ENCODE measurements at regions not wholly inside any gene's neighbourhood (a gene's known extent, or its start where the extent isn't known, plus 50 kb on each side); places are given as distances from the start of the nearest gene placed in this dataset.

DNA sequence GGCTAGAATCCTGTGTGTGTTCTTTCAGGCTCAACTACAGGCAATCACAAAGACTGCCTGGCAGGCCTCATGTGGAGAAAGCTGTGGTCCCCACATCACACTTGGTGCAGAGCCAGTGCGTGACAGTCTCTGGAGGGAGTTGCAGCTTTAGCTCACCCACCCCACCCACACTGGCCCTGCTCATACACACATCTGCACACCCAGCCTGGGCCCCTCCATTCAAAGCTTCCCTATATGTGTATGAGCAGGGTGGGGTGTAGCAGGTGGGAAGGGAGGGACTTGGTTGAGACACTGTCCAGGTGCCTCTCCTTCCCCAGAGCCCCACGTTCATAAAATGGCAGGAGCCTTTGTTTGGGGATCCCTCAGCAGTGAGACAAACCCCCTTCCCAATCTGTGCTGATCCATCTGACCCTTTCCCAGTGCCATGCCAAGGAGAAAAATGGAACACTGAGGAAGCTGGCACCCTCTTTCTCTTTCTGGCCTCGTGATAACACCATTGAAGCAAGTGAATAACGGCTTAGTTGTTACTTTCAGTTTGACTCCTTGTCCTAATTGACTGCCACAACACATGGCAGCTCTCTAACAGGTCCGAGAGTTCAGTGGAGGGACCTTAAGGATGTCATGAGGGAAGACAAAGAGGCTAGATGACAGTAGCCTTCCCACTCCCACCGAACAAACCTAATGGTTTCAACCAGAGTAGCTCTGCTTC lies 53.8 kb upstream of the NRSN1 start (continued):
- no peak for TF ChIP-seq EZH2phosphoT487 (IDR thresholded peaks at IDR 0.05; ENCODE audit: borderline replicate concordance)
- no peak for TF ChIP-seq EZH2 (IDR thresholded peaks at IDR 0.05)

- no peaks in the 10 kb centered on the region for H3K27me3 ChIP-seq (ENCODE audit: insufficient read depth, low read length)
- H3K36me3 ChIP-seq (ENCODE audit: control insufficient read depth in 1 of 2, insufficient read depth in 2 of 2, low read length in 2 of 2), result no peaks in the 10 kb centered on the region
- ATAC-seq (no peak), DNase-seq (ENCODE audit: low read depth, low spot score) (no peak)
- H3K9me2 ChIP-seq (ENCODE audit: insufficient read depth), result no peaks in the 10 kb centered on the region
- ChIA-PET RAD21 (ENCODE audit: low non-redundant PET in 1 of 2, low total read pairs in 2 of 2, uncharacterized antibody in 2 of 2, unreplicated experiment in 2 of 2) (no interaction called here), POLR2A (no interaction called here), CTCF (no interaction called here)
- no peak overlapping the region for H3K4me3 ChIP-seq (replicated peaks in 1 of 2; ENCODE audit: low read depth in 1 of 2, low read length in 2 of 2)
- no peaks in the 10 kb centered on the region for H3K9me3 ChIP-seq (ENCODE audit: control insufficient read depth in 1 of 2, insufficient read depth in 1 of 2, low read depth in 1 of 2, low read length in 2 of 2)
- TF ChIP-seq POLR2AphosphoS5 (IDR thresholded peaks at IDR 0.05; ENCODE audit: low read depth, low read length), result no peak
- no peak for TF ChIP-seq EZH2 (IDR thresholded peaks at IDR 0.05)
- TF ChIP-seq REST (IDR thresholded peaks at IDR 0.05; ENCODE audit: low read depth), result no peak
- TF ChIP-seq, protein P1, sequence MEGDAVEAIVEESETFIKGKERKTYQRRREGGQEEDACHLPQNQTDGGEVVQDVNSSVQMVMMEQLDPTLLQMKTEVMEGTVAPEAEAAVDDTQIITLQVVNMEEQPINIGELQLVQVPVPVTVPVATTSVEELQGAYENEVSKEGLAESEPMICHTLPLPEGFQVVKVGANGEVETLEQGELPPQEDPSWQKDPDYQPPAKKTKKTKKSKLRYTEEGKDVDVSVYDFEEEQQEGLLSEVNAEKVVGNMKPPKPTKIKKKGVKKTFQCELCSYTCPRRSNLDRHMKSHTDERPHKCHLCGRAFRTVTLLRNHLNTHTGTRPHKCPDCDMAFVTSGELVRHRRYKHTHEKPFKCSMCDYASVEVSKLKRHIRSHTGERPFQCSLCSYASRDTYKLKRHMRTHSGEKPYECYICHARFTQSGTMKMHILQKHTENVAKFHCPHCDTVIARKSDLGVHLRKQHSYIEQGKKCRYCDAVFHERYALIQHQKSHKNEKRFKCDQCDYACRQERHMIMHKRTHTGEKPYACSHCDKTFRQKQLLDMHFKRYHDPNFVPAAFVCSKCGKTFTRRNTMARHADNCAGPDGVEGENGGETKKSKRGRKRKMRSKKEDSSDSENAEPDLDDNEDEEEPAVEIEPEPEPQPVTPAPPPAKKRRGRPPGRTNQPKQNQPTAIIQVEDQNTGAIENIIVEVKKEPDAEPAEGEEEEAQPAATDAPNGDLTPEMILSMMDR (IDR thresholded peaks at IDR 0.05 in 2 of 3, conservative IDR thresholded peaks at IDR 0.05 in 1 of 3; ENCODE audit: borderline replicate concordance in 1 of 3, insufficient read depth in 1 of 3, low read depth in 2 of 3, low read length in 2 of 3), result no peak
- TF ChIP-seq, protein P2, sequence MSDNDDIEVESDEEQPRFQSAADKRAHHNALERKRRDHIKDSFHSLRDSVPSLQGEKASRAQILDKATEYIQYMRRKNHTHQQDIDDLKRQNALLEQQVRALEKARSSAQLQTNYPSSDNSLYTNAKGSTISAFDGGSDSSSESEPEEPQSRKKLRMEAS (IDR thresholded peaks at IDR 0.05), result no peak
- no peak for TF ChIP-seq YY1 (IDR thresholded peaks at IDR 0.05; ENCODE audit: extremely low read depth, insufficient replicate concordance, low read depth, low read length)
- no peak for TF ChIP-seq ZNF274 (IDR thresholded peaks at IDR 0.05; ENCODE audit: low read depth, low read length)
- TF ChIP-seq EGR1 (IDR thresholded peaks at IDR 0.05; ENCODE audit: low read depth), result no peak
- TF ChIP-seq ZBTB33 (IDR thresholded peaks at IDR 0.05; ENCODE audit: extremely low read depth, insufficient replicate concordance, low read length), result no peak
- TF ChIP-seq TCF7L2 (IDR thresholded peaks at IDR 0.05; ENCODE audit: borderline replicate concordance, extremely low read depth, insufficient read depth, insufficient read length), result no peak
- TF ChIP-seq ELF1 (IDR thresholded peaks at IDR 0.05; ENCODE audit: borderline replicate concordance, low read depth), result no peak
- no peak for TF ChIP-seq EZH2phosphoT487 (IDR thresholded peaks at IDR 0.05; ENCODE audit: borderline replicate concordance)
- TF ChIP-seq RAD21 (IDR thresholded peaks at IDR 0.05; ENCODE audit: low read depth), result no peak
- TF ChIP-seq SIN3A (IDR thresholded peaks at IDR 0.05; ENCODE audit: low read depth), result no peak
- TF ChIP-seq POLR2A (IDR thresholded peaks at IDR 0.05; ENCODE audit: borderline replicate concordance, extremely low read depth, insufficient read depth, insufficient read length), result no peak
- TF ChIP-seq FOSL1 (IDR thresholded peaks at IDR 0.05; ENCODE audit: low read depth), result no peak
- H3K9ac ChIP-seq (ENCODE audit: low read length), result no peak overlapping the region
- no TSS peak for BruUV-seq (replicated peaks)
- H3K27ac ChIP-seq (ENCODE audit: low read depth, low read length), result no peak overlapping the region
- no peak overlapping the region for H2AFZ ChIP-seq (ENCODE audit: low read depth, low read length, poor library complexity, severe bottlenecking)
- no peaks in the 10 kb centered on the region for H3K79me2 ChIP-seq (ENCODE audit: insufficient read depth, low read length)
- H4K20me1 ChIP-seq (ENCODE audit: insufficient read depth), result no peaks in the 10 kb centered on the region
- no peak overlapping the region for H3K4me2 ChIP-seq (ENCODE audit: low read length)
- intact Hi-C loops (cut with micrococcal nuclease), result no loop called here
- no peaks in the 10 kb centered on the region for H3K4me1 ChIP-seq (ENCODE audit: control insufficient read depth in 1 of 2, insufficient read depth in 2 of 2, low read length in 2 of 2)
These were observed 50.0 kb upstream of the NRSN1 start for GRCh38 chr6:24076011-24076410.
